AG09309 (cell line): ENCODE measurements at regions not wholly inside any gene's neighbourhood (a gene's known extent, or its start where the extent isn't known, plus 50 kb on each side); places are given as distances from the start of the nearest gene placed in this dataset.

Source experiments
- DNase-seq: peaks from one replicate; pipeline ENCODE4 v3.0.0-alpha.2; 2010; ENCODE audit warnings: low read depth
- H3K4me3 ChIP-seq: 2 replicates; pipeline ENCODE4 v1.5.1; 2011; ENCODE audit warnings: mild to moderate bottlenecking, low read depth, low read length, moderate library complexity; ENCODE audit not compliant: control insufficient read depth
- TF ChIP-seq, protein P1 (sequence below): IDR thresholded peaks from 2 replicates; pipeline ENCODE4 v1.5.1; 2011; ENCODE audit warnings: mild to moderate bottlenecking, low read depth, low read length, inconsistent platforms; ENCODE audit not compliant: insufficient read depth, control insufficient read depth; ENCODE audit errors: missing control alignments

GRCh38 chr11:104301776-104302175 is 137.8 kb upstream of the PDGFD start:
- no peak overlapping the region for H3K4me3 ChIP-seq
- DNase-seq: no peak
- TF ChIP-seq, protein P1, sequence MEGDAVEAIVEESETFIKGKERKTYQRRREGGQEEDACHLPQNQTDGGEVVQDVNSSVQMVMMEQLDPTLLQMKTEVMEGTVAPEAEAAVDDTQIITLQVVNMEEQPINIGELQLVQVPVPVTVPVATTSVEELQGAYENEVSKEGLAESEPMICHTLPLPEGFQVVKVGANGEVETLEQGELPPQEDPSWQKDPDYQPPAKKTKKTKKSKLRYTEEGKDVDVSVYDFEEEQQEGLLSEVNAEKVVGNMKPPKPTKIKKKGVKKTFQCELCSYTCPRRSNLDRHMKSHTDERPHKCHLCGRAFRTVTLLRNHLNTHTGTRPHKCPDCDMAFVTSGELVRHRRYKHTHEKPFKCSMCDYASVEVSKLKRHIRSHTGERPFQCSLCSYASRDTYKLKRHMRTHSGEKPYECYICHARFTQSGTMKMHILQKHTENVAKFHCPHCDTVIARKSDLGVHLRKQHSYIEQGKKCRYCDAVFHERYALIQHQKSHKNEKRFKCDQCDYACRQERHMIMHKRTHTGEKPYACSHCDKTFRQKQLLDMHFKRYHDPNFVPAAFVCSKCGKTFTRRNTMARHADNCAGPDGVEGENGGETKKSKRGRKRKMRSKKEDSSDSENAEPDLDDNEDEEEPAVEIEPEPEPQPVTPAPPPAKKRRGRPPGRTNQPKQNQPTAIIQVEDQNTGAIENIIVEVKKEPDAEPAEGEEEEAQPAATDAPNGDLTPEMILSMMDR: no peak

DNA sequence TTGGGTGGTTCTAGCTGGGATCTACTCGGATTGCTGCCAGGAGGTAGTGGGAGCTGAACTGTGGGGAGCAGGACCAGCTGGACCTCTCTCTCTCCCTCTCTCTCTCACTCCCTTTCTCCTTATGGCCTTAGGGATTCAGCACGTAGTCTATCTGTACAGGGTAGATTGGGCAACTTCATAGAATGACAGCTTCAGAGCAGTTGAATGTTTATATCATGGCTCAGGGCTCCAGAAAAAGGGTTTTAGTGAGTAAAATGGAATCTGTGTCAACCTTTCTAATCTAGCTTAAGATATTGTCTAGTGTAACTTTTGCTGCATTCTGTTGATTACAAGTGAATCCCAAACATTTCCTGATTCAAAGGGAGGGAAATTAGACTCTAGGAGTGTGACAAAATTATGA is 127.7 kb upstream of the PDGFD start:
- no peak overlapping the region for H3K4me3 ChIP-seq
- TF ChIP-seq, protein P1: no peak
- DNase-seq: no peak

- no peak for DNase-seq
- TF ChIP-seq, protein P1: no peak
- H3K4me3 ChIP-seq: no peak overlapping the region
Observed at GRCh38 chr11:104286129-104286528, 122.2 kb upstream of the PDGFD start.

DNA sequence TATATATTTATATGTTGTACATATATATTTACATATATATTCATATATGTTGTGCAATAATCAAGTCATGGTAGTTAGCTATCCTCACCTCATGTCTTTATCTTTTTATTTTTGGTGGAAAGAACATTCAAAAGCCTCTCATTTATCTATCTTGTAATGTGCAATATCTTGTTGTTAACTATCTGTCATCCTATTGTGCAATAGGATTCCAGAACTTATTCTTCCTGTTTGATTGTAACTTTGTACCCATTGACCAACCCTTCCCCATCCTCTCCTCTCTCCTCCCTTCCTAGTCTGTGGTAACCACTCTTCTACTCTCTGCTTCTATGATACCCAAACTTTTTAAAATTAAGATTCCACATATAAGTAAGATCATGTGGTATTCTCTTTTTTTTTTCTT is 115.6 kb upstream of the PDGFD start:
- no peak overlapping the region for H3K4me3 ChIP-seq
- no peak for DNase-seq
- TF ChIP-seq, protein P1: no peak

- no peak overlapping the region for H3K4me3 ChIP-seq
- TF ChIP-seq, protein P1: no peak
- DNase-seq: no peak
Observed at GRCh38 chr11:104275992-104276391, 112.0 kb upstream of the PDGFD start.

- DNase-seq: no peak
- TF ChIP-seq, protein P1: no peak
- H3K4me3 ChIP-seq: no peak overlapping the region
Observed at GRCh38 chr11:104260456-104260855, 96.5 kb upstream of the PDGFD start.

- TF ChIP-seq, protein P1: no peak
- no peak for DNase-seq
- no peak overlapping the region for H3K4me3 ChIP-seq
Observed at GRCh38 chr11:104259121-104259610, 95.2 kb upstream of the PDGFD start.
